OCI-LY7 (cell line): ENCODE measurements at regions not wholly inside any gene's neighbourhood (a gene's known extent, or its start where the extent isn't known, plus 50 kb on each side); places are given as distances from the start of the nearest gene placed in this dataset.

Experiments used
- BruUV-seq: library from RNA; stranded (reverse); fragments of 400-500 nt; replicated peaks from 2 replicates; lab custom pipeline; 2021; lab: Mats Ljungman, UMichigan
- CTCF ChIA-PET: fragments of 300-600 bp; sonication (Branson Sonifier 250); formaldehyde crosslinking; loops from one replicate; lab custom pipeline; 2022; ENCODE audit warnings: antibody characterized with exemption; ENCODE audit not compliant: unreplicated experiment; lab: Charles Lee
- POLR2A ChIA-PET: fragments of 300-600 bp; sonication (Branson Sonifier 250); formaldehyde crosslinking; loops from one replicate; lab custom pipeline; 2022; ENCODE audit warnings: antibody characterized with exemption; lab: Charles Lee
- DNase-seq: peaks from one replicate; pipeline ENCODE4 v3.0.0-alpha.2; 2015; ENCODE audit warnings: low spot score
- H2AFZ ChIP-seq: fragments of 200-600 bp; sonication (generic), shearing (Covaris generic); 2 replicates; pipeline ENCODE4 v1.6.1; 2014; ENCODE audit warnings: mild to moderate bottlenecking, antibody characterized with exemption, low read length, moderate library complexity
- H3K27ac ChIP-seq: fragments of 200-600 bp; sonication (generic); 2 replicates; pipeline ENCODE4 v1.5.1; 2014; ENCODE audit warnings: mixed run types, low read depth, mild to moderate bottlenecking, moderate library complexity, low read length, inconsistent platforms; ENCODE audit not compliant: poor library complexity, severe bottlenecking
- H3K36me3 ChIP-seq: fragments of 200-600 bp; sonication (generic); 2 replicates; pipeline ENCODE4 v1.6.1; 2014; ENCODE audit warnings: mild to moderate bottlenecking, antibody characterized with exemption, low read length, moderate library complexity, mixed read lengths; ENCODE audit not compliant: insufficient read depth
- H3K4me1 ChIP-seq: fragments of 200-600 bp; sonication (generic); 2 replicates; pipeline ENCODE4 v1.5.1; 2014; ENCODE audit warnings: mild to moderate bottlenecking, low read length; ENCODE audit not compliant: insufficient read depth, poor library complexity, severe bottlenecking
- H3K4me2 ChIP-seq: fragments of 200-600 bp; sonication (generic); 2 replicates; pipeline ENCODE4 v1.6.1; 2014; ENCODE audit warnings: mild to moderate bottlenecking, low read length
- H3K4me3 ChIP-seq: fragments of 200-600 bp; sonication (generic); 2 replicates; pipeline ENCODE4 v1.5.1; 2014; ENCODE audit warnings: mild to moderate bottlenecking, low read depth, low read length; ENCODE audit not compliant: poor library complexity, severe bottlenecking
- H3K79me2 ChIP-seq: fragments of 200-600 bp; sonication (generic); 2 replicates; pipeline ENCODE4 v1.6.1; 2016; ENCODE audit warnings: low read depth, mild to moderate bottlenecking, low read length, moderate library complexity, mixed read lengths; ENCODE audit not compliant: insufficient read depth
- H3K9me2 ChIP-seq: fragments of 200-600 bp; sonication (generic); 2 replicates; pipeline ENCODE4 v1.6.1; 2016; ENCODE audit warnings: mild to moderate bottlenecking, low read length, mixed read lengths; ENCODE audit not compliant: insufficient read depth
- H3K9me3 ChIP-seq: fragments of 200-600 bp; sonication (generic); 2 replicates; pipeline ENCODE4 v1.6.1; 2014; ENCODE audit warnings: mild to moderate bottlenecking, mixed run types, low read length, mixed read lengths
- H4K20me1 ChIP-seq: fragments of 200-600 bp; sonication (generic); 2 replicates; pipeline ENCODE4 v1.6.1; 2014; ENCODE audit warnings: mild to moderate bottlenecking, antibody characterized with exemption, low read length, moderate library complexity, mixed read lengths; ENCODE audit not compliant: insufficient read depth
- CTCF ChIP-seq: fragments of 200-600 bp; sonication (generic); conservative IDR thresholded peaks from 2 replicates; pipeline ENCODE4 v1.5.1; 2014; ENCODE audit warnings: mild to moderate bottlenecking, antibody characterized with exemption, low read length, moderate library complexity, mixed read lengths
- EZH2phosphoT487 ChIP-seq: fragments of 200-600 bp; sonication (generic); IDR thresholded peaks from 2 replicates; pipeline ENCODE4 v1.6.1; 2018; ENCODE audit warnings: low read depth, borderline replicate concordance, mild to moderate bottlenecking, mixed run types, antibody characterized with exemption, low read length, moderate library complexity, mixed read lengths
- intact Hi-C: fragments of 100-400 bp; cut with micrococcal nuclease; formaldehyde crosslinking; loops from one replicate; pipeline ENCODE4 v1.10.0; 2022; ENCODE audit not compliant: unreplicated experiment

DNA sequence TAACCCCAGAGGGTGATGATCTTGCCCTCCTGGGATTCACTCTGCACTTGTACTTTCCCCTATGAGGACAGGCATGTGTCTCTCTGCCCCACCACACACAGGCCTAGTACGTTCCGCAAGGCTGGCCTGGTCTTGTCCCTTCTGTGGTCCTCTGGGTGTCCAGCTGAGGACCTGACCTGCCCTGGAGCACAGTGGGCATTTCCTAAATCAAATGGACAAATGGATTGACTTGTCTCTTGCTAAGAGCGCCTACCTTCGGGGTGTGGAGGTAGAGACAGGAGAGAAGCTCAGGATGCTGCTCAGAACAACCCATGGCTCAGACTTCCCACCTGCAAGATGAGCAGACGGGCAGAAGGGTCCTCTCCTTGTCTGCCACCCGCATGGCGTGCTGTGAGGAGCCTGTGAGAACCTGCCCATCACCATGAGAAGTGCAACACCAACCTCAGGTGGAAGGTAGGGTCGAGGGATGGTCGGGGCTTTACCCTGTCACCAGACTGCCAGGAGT is 133.6 kb downstream of the MYCN start:
- Histone ChIP-seq H3K4me1 (no peaks in the 10 kb centered on the region), H4K20me1 (no peaks in the 10 kb centered on the region), H3K9me3 (no peaks in the 10 kb centered on the region), H3K9me2 (no peaks in the 10 kb centered on the region), H3K36me3 (no peaks in the 10 kb centered on the region), H2AFZ (no peak overlapping the region), H3K27ac (no peak overlapping the region), H3K79me2 (no peaks in the 10 kb centered on the region), H3K4me2 (no peak overlapping the region), H3K4me3 (no peak overlapping the region)
- CTCF ChIA-PET = no interaction called here
- BruUV-seq = no TSS peak
- intact Hi-C loops = no loop called here
- DNase-seq = no peak
- no peak for TF ChIP-seq EZH2phosphoT487
- POLR2A ChIA-PET = no interaction called here

GRCh38 chr2:16073471-16073870 is 133.1 kb downstream of the MYCN start:
- no peak overlapping the region for H3K4me3 ChIP-seq
- no peaks in the 10 kb centered on the region for H4K20me1 ChIP-seq
- no peak for DNase-seq
- TF ChIP-seq EZH2phosphoT487 (no peak), CTCF (no peak)
- CTCF ChIA-PET = no interaction called here
- no peaks in the 10 kb centered on the region for H3K4me1 ChIP-seq
- intact Hi-C loops = no loop called here
- H3K36me3 ChIP-seq = no peaks in the 10 kb centered on the region
- H3K9me3 ChIP-seq = no peaks in the 10 kb centered on the region
- H3K27ac ChIP-seq = no peak overlapping the region
- no TSS peak for BruUV-seq
- H3K4me2 ChIP-seq = no peak overlapping the region
- H3K79me2 ChIP-seq = no peaks in the 10 kb centered on the region
- H3K9me2 ChIP-seq = no peaks in the 10 kb centered on the region
- no peak overlapping the region for H2AFZ ChIP-seq
- POLR2A ChIA-PET = no interaction called here

DNA sequence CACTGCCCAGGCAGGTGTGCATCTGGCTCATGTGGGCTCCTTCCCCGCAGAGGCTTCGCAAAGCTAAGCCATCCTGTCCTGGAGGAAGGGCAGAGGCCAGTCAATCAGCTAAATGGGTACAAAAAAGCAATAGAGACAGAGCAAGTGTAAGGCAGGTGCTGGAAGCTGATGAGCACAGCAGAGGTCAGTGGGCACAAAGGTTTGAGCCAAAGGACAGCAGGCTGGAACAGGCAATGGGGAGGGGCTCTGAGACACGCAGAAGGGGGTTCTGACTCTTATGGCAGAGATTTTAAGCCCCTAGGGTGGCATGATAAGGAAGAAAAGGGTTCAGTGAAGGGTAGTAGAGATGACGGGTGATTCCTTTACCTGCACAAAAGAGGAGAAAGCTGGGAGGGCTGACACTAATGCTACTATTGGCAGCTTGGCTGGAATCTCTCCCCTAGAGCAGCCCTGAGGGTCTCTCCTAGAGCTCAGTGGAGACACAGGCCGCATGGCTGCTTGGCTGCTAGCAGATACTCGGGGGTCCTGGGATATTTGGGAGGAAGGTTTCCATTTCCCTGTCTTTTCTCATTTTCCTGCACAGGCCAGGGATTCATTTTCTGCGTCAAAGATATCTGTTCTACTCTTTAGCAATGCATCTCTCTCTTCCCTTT is 132.4 kb downstream of the MYCN start:
- CTCF ChIA-PET = no interaction called here
- intact Hi-C loops = no loop called here
- TF ChIP-seq EZH2phosphoT487 = no peak
- no peak for TF ChIP-seq CTCF
- Histone ChIP-seq H3K9me3 (no peaks in the 10 kb centered on the region), H4K20me1 (no peaks in the 10 kb centered on the region), H3K9me2 (no peaks in the 10 kb centered on the region), H3K27ac (no peak overlapping the region), H3K4me2 (no peak overlapping the region), H3K36me3 (no peaks in the 10 kb centered on the region), H3K79me2 (no peaks in the 10 kb centered on the region), H3K4me1 (no peaks in the 10 kb centered on the region), H2AFZ (no peak overlapping the region), H3K4me3 (no peak overlapping the region)
- DNase-seq = no peak
- BruUV-seq = no TSS peak
- POLR2A ChIA-PET = no interaction called here
